Vagina (tissue), 2 donors: ENCODE measurements at regions not wholly inside any gene's neighbourhood (a gene's known extent, or its start where the extent isn't known, plus 50 kb on each side); places are given as distances from the start of the nearest gene placed in this dataset.

Experiments used
- DNase-seq, 2 donors: peaks; one replicate each; pipeline ENCODE4 v3.0.0-alpha.2; 2017; ENCODE audit errors: extremely low spot score in 2 of 2
- H3K27ac ChIP-seq: fragments of 200-600 bp; sonication (generic); one replicate; pipeline ENCODE4 v1.5.1; 2019
- H3K27me3 ChIP-seq: fragments of 200-600 bp; sonication (generic); one replicate; pipeline ENCODE4 v1.5.1; 2019
- H3K36me3 ChIP-seq, 2 donors: fragments of 200-600 bp; sonication (generic); one replicate each; pipeline ENCODE4 v1.5.1; 2017 to 2019
- H3K4me1 ChIP-seq: fragments of 200-600 bp; sonication (generic); one replicate; pipeline ENCODE4 v1.5.1; 2019
- H3K4me3 ChIP-seq, 2 donors: fragments of 200-600 bp; sonication (generic); 1 replicate in 1 of 2; 2 replicates in 1 of 2; pipeline ENCODE4 v1.5.1; 2016 to 2019
- H3K9me3 ChIP-seq: fragments of 200-600 bp; sonication (generic); one replicate; pipeline ENCODE4 v1.5.1; 2019
- CTCF ChIP-seq, 3 experiments: fragments of 450-650 bp in 2 of 3; fragments of 200-600 bp in 1 of 3; sonication (generic) in 1 of 3; IDR thresholded peaks; one replicate each; pipeline ENCODE4 v1.5.1; 2017 to 2019; ENCODE audit warnings: antibody characterized with exemption in 3 of 3, mild to moderate bottlenecking in 2 of 3, moderate library complexity in 2 of 3
- POLR2A ChIP-seq, 2 donors: fragments of 450-650 bp; IDR thresholded peaks; one replicate each; pipeline ENCODE4 v1.6.1; 2017; ENCODE audit warnings: antibody characterized with exemption in 2 of 2, mild to moderate bottlenecking in 2 of 2, moderate library complexity in 2 of 2
- POLR2AphosphoS5 ChIP-seq, 2 donors: sonication (generic); formaldehyde crosslinking; IDR thresholded peaks; one replicate each; pipeline ENCODE4 v1.9.0; 2017; ENCODE audit warnings: antibody characterized with exemption in 2 of 2, mild to moderate bottlenecking in 2 of 2, low read depth in 1 of 2; ENCODE audit not compliant: insufficient read depth in 1 of 2
- intact Hi-C: fragments of 100-400 bp; cut with DNase I; formaldehyde crosslinking; loops from one replicate; pipeline ENCODE4 v1.15.1; 2023

GRCh38 chr3:55242921-55243320 lies 244.2 kb downstream of the WNT5A start:
- Histone ChIP-seq H3K4me3 (no peak overlapping the region), H3K4me1 (no peaks in the 10 kb centered on the region), H3K27me3 (no peaks in the 10 kb centered on the region), H3K36me3 (no peaks in the 10 kb centered on the region), H3K27ac (no peak overlapping the region), H3K9me3 (no peaks in the 10 kb centered on the region)
- TF ChIP-seq CTCF (IDR thresholded peaks at IDR 0.05) (no peak), POLR2AphosphoS5 (IDR thresholded peaks at IDR 0.05; ENCODE audit: insufficient read depth in 1 of 2, low read depth in 1 of 2) (no peak), POLR2A (IDR thresholded peaks at IDR 0.05) (no peak)
- DNase-seq, result no peak
- intact Hi-C loops, result no loop called here

GRCh38 chr3:55241098-55241497 lies 246.0 kb downstream of the WNT5A start:
- no peak for DNase-seq
- Histone ChIP-seq H3K27me3 (no peaks in the 10 kb centered on the region), H3K27ac (no peak overlapping the region), H3K4me3 (no peak overlapping the region), H3K36me3 (no peaks in the 10 kb centered on the region), H3K9me3 (no peaks in the 10 kb centered on the region), H3K4me1 (no peaks in the 10 kb centered on the region)
- TF ChIP-seq CTCF (IDR thresholded peaks at IDR 0.05), result no peak
- no peak for TF ChIP-seq POLR2AphosphoS5 (IDR thresholded peaks at IDR 0.05; ENCODE audit: insufficient read depth in 1 of 2, low read depth in 1 of 2)
- TF ChIP-seq POLR2A (IDR thresholded peaks at IDR 0.05), result no peak
- intact Hi-C loops, result no loop called here

- Histone ChIP-seq H3K4me1 (no peaks in the 10 kb centered on the region), H3K9me3 (no peaks in the 10 kb centered on the region), H3K27me3 (no peaks in the 10 kb centered on the region), H3K4me3 (no peak overlapping the region), H3K27ac (no peak overlapping the region), H3K36me3 (no peaks in the 10 kb centered on the region)
- intact Hi-C loops, result no loop called here
- TF ChIP-seq POLR2A (IDR thresholded peaks at IDR 0.05), result no peak
- TF ChIP-seq POLR2AphosphoS5 (IDR thresholded peaks at IDR 0.05; ENCODE audit: insufficient read depth in 1 of 2, low read depth in 1 of 2), result no peak
- no peak for TF ChIP-seq CTCF (IDR thresholded peaks at IDR 0.05)
- no peak for DNase-seq
These were observed 251.7 kb downstream of the WNT5A start for GRCh38 chr3:55235416-55235815.

GRCh38 chr3:55226696-55227095 lies 260.4 kb downstream of the WNT5A start:
- no peaks in the 10 kb centered on the region for H3K4me1 ChIP-seq
- H3K4me3 ChIP-seq, result no peak overlapping the region
- intact Hi-C loops, result no loop called here
- H3K27ac ChIP-seq, result no peak overlapping the region
- TF ChIP-seq CTCF (IDR thresholded peaks at IDR 0.05), result no peak
- TF ChIP-seq POLR2A (IDR thresholded peaks at IDR 0.05), result no peak
- no peak for TF ChIP-seq POLR2AphosphoS5 (IDR thresholded peaks at IDR 0.05; ENCODE audit: insufficient read depth in 1 of 2, low read depth in 1 of 2)
- no peaks in the 10 kb centered on the region for H3K9me3 ChIP-seq
- H3K27me3 ChIP-seq, result no peaks in the 10 kb centered on the region
- DNase-seq, result no peak
- H3K36me3 ChIP-seq, result no peaks in the 10 kb centered on the region

- no peak for DNase-seq
- Histone ChIP-seq H3K4me1 (no peaks in the 10 kb centered on the region), H3K9me3 (no peaks in the 10 kb centered on the region), H3K27me3 (no peaks in the 10 kb centered on the region), H3K36me3 (no peaks in the 10 kb centered on the region), H3K27ac (no peak overlapping the region), H3K4me3 (no peak overlapping the region)
- intact Hi-C loops, result no loop called here
- TF ChIP-seq CTCF (IDR thresholded peaks at IDR 0.05) (no peak), POLR2AphosphoS5 (IDR thresholded peaks at IDR 0.05; ENCODE audit: insufficient read depth in 1 of 2, low read depth in 1 of 2) (no peak), POLR2A (IDR thresholded peaks at IDR 0.05) (no peak)
These were observed 268.5 kb downstream of the WNT5A start for GRCh38 chr3:55218577-55218976.
